Stimulated activated CD8-positive, alpha-beta memory T cell treated with anti-CD3 and anti-CD28 coated beads, Interleukin-7, amount 100 ng/mL, for 24 hours (primary cell): ENCODE measurements at regions not wholly inside any gene's neighbourhood (a gene's known extent, or its start where the extent isn't known, plus 50 kb on each side); places are given as distances from the start of the nearest gene placed in this dataset.

Experiments
- DNase-seq: peaks from one replicate; pipeline ENCODE4 v3.0.0-alpha.2; 2020; ENCODE audit warnings: low read depth

- peak; percentile 22 for DNase-seq
Measured at GRCh38 chr5:35319333-35320002, 89.2 kb upstream of the PRLR start.

GRCh38 chr5:35317586-35317985 lies 87.3 kb upstream of the PRLR start:
- DNase-seq, result no peak

DNA sequence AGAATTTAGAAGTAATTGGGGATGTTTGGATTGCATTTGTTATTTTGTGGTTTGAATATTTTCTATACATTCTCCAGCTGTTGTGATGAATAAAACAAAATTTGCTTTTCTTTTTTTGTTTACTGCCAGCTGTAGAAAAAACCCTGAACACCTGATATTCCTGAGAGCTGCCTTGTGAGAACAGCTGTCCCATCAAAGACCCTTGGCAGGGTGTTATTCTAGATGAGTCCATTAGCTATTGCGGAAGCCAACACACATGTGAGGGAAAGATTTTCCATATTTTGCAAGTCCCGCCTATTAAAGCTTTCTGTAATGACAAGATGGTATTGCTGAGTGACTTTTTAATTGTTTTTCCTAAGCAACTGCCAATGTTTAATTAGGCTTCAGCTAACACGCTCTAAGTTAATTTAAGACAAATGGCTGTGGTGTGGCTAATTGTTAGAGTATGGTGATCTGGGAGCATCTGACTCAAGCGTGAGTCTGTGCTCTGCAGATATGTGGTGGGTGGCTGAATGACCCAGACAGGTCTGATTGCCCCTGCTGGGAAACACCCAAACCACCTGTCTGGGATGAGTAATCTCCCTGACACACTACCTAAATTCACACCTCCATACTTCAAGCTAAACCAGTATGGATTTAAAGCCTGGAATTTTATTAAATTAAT lies 86.5 kb upstream of the PRLR start:
- no peak for DNase-seq

DNA sequence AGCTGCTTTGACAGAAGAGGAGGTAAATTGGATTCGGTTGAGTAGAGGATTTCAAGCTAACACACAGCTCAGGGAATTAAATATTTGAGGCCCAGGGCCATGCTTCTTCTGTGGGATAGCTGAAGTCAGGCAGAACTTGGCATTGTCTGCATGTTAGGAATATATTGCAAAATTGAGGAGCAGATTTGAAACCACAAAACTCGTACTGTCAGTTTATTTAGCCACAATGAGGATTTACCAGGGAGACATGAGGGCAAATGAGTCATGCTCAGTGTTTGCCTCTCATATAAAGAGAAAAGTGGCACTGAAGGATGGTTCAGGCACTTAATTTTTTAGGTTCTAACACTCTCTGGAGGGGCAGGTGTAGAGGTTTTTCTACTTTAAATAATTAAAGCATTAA lies 83.0 kb upstream of the PRLR start:
- DNase-seq, result no peak

DNA sequence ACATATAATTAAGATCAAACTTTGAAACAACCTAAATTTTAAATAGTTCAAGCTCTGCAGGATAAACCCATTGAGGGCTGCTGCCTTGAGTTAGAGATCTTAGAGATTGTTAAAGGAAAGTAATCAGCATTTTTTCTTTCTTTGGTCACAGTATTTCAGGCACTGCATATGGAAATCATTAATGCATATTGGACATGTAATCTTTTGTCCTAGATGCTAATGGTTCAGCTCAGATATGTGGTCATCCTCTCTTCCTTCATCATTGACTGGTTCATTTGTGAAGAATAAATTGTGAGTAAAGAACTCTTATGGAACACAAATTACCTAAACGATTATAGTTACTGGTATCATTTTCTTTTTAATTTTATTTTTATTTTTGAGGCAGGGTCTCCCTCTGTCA lies 82.0 kb upstream of the PRLR start:
- DNase-seq, result no peak

GRCh38 chr5:35309365-35310130 lies 79.3 kb upstream of the PRLR start:
- no peak for DNase-seq

DNA sequence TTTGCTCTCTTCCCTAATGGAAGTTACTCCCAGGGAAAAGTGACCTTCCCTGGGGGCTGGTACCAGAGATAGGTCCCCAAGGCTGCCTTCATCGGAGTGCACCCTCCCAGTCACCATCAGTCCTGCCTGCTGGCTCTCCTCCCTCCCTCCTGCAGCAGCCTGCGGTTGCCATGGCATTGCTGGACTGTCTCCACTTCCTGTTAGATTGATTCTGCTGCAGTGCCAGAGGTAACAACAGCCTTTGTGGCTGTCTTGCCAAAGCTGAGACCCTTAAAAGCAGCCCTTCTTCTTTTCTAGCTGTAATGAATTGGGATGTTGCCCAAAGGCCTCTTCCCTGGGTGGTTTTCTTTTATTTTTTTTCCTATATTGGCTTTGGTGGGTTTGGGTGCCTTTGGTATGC lies 78.1 kb upstream of the PRLR start:
- DNase-seq, result no peak

DNA sequence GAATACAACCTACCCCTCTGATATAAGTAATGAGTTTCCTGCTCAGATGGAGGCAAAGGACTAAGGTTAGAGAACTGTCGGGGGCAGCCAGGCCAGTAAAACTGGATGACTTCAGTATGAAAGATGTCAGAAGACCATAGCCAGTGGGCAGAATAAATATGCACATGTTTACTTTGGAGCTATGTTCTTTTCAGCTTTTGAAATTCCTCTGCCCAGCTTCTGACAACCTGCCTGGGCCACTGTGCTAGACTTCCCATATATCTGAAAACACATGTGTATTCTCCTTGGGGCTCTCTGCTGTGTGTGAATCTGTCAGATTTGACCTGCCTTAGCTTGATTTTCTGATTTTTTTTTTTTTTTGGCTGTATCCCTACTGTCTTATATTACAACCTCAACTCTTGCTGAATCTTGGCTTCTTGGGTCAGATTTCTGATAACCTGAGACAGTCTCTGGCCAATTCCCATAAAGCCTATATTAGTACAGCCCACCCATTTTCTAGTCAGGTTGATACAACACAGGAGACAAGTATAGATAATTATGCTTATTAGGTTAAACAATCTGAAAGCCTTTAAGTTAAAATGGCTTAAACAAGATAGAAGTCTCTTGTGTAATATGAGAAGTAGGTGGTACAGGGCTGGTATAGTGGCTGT lies 76.6 kb upstream of the PRLR start:
- DNase-seq, result no peak

- no peak for DNase-seq
Measured at GRCh38 chr5:35305336-35306020, 75.2 kb upstream of the PRLR start.

- DNase-seq, result no peak
Measured at GRCh38 chr5:35304291-35304690, 74.0 kb upstream of the PRLR start.

GRCh38 chr5:35303152-35303551 lies 72.9 kb upstream of the PRLR start:
- DNase-seq, result no peak

DNA sequence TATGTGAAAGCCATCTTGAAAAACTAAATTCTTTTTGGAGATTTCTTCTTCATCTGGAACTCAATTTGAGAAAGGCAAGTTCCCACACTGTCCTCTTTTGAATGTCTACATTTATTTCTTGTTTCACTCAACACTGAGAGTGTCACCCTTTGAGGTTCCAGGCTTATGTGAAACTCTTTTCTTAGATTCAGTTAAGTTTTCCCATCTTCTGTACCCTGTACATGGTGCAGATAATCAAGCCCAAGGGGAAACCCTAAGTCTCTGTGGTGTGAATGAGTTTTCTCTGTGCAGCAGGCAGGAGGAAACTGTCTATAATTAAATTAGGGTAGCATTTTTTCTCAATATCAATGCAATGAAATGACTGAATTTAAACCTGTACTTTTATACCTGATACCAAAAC lies 72.3 kb upstream of the PRLR start:
- no peak for DNase-seq

- no peak for DNase-seq
Measured at GRCh38 chr5:35297755-35298154, 67.5 kb upstream of the PRLR start.

DNA sequence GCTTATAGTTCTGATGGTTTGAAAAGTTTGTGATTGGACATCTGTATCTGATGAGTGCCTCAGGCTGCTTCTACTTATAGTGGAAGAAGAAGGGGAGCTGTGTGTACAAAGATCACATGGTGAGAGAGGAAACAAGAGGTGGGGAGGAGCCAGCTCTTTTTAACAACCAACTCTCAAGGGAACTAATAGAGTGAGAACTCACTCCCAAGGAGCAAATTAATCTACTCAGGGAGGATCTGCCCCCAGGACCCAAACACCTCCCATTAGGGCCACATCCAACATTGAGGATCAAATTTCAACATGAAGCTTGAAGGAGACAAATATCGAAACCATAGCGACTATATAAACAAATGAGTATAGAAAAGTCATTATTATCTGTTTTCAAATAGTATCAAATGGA lies 64.7 kb upstream of the PRLR start:
- no peak for DNase-seq

- DNase-seq, result no peak
Measured at GRCh38 chr5:35294017-35294416, 63.7 kb upstream of the PRLR start.

DNA sequence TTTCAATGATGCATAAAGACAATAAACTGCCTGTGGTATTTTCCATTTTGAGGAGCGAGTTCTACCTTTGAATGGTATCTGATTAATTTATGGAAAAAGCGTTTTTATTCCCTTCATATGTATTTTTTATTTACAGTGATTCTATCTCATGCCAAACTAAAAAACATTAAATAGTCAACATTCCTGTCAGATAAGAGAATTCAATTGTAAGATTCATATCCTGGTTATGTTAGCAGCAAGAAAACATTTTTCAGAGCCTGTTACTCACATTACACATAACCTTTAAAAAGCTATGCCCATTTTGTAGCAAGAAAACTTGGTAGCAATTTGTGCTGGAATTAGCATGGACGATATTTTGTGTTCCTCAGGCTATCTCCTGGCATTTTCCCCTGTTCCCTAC lies 55.1 kb upstream of the PRLR start:
- DNase-seq, result no peak

DNA sequence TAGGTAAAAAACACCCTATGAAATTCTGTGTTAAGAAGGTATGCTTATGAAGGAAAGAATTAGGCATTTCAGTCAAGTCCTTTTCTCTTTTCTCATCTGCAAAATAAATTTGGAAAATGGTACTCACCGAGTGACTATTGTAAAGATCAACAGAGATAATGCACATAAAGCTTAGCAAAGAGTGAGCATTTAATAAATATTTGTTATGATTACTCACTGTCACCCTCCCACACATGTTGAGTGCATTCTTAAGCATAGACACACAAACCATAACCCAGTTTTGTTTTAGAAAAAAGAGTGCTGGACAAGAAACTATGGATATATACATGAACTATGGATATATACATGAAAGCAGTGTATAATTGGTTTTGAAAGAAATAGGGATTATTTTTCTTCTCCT lies 54.7 kb upstream of the PRLR start:
- no peak for DNase-seq

DNA sequence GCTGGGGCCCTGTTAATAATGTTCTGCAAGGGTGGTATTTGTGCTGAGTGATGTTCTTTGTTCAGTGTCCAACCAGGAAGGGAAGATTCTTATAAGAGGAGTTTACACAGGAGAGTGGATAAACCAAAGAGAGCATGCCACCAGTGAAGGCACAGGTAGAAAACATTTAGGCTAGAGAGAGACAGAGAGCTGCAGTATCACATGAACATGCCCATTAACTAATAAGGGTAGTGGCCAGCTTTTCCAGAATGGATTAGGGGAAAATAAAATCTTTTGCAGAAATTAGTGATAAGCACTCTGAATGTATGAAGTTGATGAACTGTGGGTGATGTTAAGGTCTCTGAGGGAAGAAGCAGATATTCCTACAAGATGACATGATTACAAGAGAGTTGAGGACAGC lies 54.1 kb upstream of the PRLR start:
- no peak for DNase-seq

- no peak for DNase-seq
Measured at GRCh38 chr5:35282810-35283209, 52.5 kb upstream of the PRLR start.

DNA sequence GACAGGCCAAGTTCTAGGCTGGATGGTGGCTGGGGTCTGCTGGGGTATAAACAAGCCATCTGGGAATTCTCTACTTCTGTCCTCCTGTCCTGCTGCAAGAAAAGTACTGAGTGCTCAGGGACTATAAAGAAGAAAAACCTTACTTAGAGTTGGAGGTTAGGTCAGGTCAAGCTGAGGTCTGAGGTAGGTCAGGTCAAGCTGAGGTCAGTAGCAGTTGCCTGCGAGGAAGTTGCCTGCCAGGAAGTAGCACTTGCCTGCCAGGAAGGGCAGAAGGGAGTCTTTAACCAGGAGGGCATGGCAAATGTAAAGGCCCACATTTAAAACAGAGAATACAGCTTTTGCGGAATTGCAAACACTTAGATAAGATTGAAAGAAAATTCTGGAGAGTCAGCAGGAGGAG lies 51.3 kb upstream of the PRLR start:
- DNase-seq, result no peak
